Uterus (tissue), 3 donors: ENCODE measurements at regions not wholly inside any gene's neighbourhood (a gene's known extent, or its start where the extent isn't known, plus 50 kb on each side); places are given as distances from the start of the nearest gene placed in this dataset.

Source experiments
- DNase-seq, 2 donors: peaks; one replicate each; pipeline ENCODE4 v3.0.0-alpha.2; 2019 to 2020
- H3K27ac ChIP-seq, 2 donors: fragments of 200-600 bp; sonication (generic); 1 replicate in 1 of 2; 2 replicates in 1 of 2; pipeline ENCODE4 v1.5.1; 2016 to 2018
- H3K27me3 ChIP-seq, 2 donors: fragments of 200-600 bp; sonication (generic); one replicate each; pipeline ENCODE4 v1.5.1; 2018 to 2019; ENCODE audit warnings: control low read depth in 1 of 2
- H3K36me3 ChIP-seq, 2 donors: fragments of 200-600 bp; sonication (generic); one replicate each; pipeline ENCODE4 v1.5.1; 2019; ENCODE audit warnings: control low read depth in 1 of 2
- H3K4me1 ChIP-seq, 2 donors: fragments of 200-600 bp; sonication (generic); one replicate each; pipeline ENCODE4 v1.5.1; 2018 to 2019; ENCODE audit warnings: control low read depth in 1 of 2
- H3K4me3 ChIP-seq, 2 donors: fragments of 200-600 bp; sonication (generic); 1 replicate in 1 of 2; 2 replicates in 1 of 2; pipeline ENCODE4 v1.5.1; 2018 to 2019; ENCODE audit warnings: mild to moderate bottlenecking in 1 of 2
- H3K9me3 ChIP-seq, 2 donors: fragments of 200-600 bp; sonication (generic); one replicate each; pipeline ENCODE4 v1.5.1; 2019; ENCODE audit warnings: control low read depth in 1 of 2
- POLR2A ChIP-seq, 2 donors: fragments of 450-650 bp; IDR thresholded peaks; one replicate each; pipeline ENCODE4 v1.6.1; 2016; ENCODE audit warnings: antibody characterized with exemption in 2 of 2, mild to moderate bottlenecking in 1 of 2, moderate library complexity in 1 of 2
- intact Hi-C: fragments of 100-400 bp; cut with DNase I; formaldehyde crosslinking; loops from one replicate; pipeline ENCODE4 v1.15.1; 2023; ENCODE audit warnings: low total_unique reads
- TF ChIP-seq, protein P1 (sequence below), 4 experiments: fragments of 200-600 bp in 2 of 4; fragments of 450-650 bp in 2 of 4; sonication (generic) in 2 of 4; IDR thresholded peaks; one replicate each; pipeline ENCODE4 v1.5.1; 2016 to 2019; ENCODE audit warnings: antibody characterized with exemption in 4 of 4, mild to moderate bottlenecking in 2 of 4, moderate library complexity in 1 of 4
- donor health status: DM: yes; HTN: yes; CAD: no.

DNA sequence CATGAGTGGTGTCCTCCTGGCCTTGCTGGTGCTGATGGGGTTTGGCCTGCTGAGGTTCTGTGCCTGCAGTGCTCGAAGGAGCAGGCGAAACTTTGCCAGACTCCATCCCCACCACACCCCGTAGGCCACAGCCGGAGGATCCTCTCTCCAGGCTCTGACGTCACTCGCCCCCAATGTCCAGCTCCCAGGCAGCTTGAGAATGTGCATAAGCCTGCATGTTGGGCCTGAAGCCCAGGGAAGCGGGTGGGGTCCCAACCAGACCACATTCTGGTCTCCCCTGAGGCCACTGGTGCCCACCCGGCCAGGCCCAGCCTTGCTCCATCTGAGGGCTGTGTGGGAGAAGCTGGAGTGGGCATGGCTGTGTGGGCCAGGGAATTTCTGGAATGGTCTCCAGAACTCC, 109.8 kb downstream of the ASB7 start:
- no peaks in the 10 kb centered on the region for H3K36me3 ChIP-seq
- TF ChIP-seq POLR2A (IDR thresholded peaks at IDR 0.05) = no peak
- TF ChIP-seq, protein P1, sequence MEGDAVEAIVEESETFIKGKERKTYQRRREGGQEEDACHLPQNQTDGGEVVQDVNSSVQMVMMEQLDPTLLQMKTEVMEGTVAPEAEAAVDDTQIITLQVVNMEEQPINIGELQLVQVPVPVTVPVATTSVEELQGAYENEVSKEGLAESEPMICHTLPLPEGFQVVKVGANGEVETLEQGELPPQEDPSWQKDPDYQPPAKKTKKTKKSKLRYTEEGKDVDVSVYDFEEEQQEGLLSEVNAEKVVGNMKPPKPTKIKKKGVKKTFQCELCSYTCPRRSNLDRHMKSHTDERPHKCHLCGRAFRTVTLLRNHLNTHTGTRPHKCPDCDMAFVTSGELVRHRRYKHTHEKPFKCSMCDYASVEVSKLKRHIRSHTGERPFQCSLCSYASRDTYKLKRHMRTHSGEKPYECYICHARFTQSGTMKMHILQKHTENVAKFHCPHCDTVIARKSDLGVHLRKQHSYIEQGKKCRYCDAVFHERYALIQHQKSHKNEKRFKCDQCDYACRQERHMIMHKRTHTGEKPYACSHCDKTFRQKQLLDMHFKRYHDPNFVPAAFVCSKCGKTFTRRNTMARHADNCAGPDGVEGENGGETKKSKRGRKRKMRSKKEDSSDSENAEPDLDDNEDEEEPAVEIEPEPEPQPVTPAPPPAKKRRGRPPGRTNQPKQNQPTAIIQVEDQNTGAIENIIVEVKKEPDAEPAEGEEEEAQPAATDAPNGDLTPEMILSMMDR (IDR thresholded peaks at IDR 0.05) = no peak
- intact Hi-C loops = no loop called here
- peak; percentile 62 to 75 for DNase-seq
- H3K4me1 ChIP-seq = no peaks in the 10 kb centered on the region
- H3K27me3 ChIP-seq = no peaks in the 10 kb centered on the region
- no peaks in the 10 kb centered on the region for H3K9me3 ChIP-seq
- H3K4me3 ChIP-seq = no peak overlapping the region
- H3K27ac ChIP-seq = peak overlapping the region; percentile 25 to 48

DNA sequence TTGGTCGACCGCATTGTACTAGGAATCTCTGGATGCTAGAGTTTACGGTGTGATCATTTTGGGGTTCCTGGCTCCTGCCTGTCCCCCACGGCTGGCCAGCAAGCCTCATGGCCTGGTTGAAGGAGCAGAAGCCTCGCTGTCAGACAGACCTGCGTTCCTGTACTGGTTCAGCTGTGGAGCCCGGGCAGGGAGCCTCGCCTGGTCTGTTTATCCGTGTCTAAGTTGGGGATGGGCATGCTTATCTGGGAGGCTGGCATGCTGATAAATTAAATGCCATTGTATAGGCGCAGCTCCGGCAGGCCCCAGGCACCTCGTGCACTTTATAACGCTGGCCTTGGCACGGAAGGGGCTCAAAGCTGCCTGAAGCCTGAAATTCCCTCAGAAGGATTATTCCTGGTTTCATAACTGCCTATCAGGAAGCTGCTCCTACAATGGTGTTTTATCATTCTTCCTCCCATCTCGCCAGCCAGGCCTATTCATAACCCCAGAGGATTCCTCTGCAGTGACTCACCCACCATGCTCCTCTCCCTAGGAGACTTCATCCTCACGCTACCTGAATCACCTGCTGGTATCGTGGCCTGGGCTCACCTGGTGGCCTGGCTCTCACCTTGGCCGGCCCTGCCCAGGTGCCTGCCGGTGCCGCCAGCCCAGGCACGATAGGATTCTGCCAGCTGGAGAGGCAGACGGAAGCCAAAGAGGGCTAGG, 110.9 kb downstream of the ASB7 start:
- TF ChIP-seq, protein P1 (IDR thresholded peaks at IDR 0.05) = no peak
- TF ChIP-seq POLR2A (IDR thresholded peaks at IDR 0.05) = no peak
- H3K27ac ChIP-seq = peak overlapping the region in 1 of 2 donors; percentile 48
- H3K4me1 ChIP-seq = no peaks in the 10 kb centered on the region
- intact Hi-C loops = no loop called here
- no peaks in the 10 kb centered on the region for H3K36me3 ChIP-seq
- no peaks in the 10 kb centered on the region for H3K9me3 ChIP-seq
- no peak overlapping the region for H3K4me3 ChIP-seq
- peak; percentile 15 to 27 for DNase-seq
- no peaks in the 10 kb centered on the region for H3K27me3 ChIP-seq

DNA sequence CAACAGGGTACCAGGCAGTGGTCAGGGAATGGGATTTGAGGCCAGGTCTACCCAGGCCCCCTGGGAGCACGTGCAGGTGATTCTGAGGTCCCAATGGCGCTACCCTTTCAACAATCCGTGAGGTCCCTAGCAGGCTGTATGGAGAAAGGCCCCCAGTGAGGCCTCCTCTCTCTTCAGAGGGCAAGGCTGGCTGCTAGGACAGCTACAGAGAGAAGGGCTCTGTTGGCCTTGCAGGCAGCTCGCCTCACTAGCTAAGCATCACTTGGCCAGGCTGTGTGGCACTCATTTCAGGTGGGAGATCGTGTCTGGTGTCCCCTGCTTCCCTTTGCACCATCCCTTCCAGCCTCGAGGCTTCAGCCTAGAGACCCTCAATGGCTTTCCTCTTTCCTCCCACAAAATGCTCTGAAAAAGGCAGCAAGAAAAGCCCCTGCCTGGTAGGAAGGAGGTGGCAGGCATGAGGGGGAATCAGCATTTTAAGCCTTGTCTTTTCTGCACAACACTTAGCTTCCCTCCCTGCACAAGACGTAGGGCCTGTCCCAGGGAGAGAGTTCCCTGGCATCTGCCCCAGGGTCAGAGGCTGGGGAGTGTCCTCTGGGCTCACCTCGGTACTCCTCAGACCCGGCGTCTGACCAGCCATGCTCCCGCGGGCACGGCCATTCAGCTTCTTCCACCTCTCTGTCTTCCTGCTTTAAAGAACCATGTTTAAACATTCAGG, 111.8 kb downstream of the ASB7 start:
- no peak overlapping the region for H3K27ac ChIP-seq

DNA sequence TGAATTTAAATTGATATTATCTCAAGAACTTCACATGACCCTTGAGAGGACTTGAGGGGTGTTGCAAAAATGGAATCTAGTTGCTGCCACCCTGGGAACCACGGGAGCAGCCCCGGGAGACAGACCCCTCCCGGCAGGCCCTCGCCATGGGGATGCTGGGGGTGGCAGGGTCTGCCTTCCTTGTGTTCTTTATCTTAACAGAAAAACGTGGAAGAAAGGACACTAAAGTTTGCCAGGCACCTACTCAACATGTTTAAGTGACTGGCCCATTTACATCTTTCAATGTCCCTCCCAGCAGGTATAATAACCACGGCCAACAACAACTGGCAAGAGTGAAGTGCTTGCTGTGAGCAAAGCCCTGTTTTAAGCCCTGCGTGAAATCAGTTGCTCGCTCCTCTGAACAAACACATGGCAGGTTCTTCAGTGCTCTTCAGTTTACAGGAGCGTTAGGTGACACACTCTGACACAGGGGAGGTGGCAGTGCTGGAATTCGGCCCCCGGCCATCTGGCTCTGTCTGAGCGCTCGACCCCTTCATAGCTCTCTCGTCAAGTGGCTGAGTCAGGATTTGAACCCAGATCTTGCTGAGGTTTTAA, 112.5 kb downstream of the ASB7 start:
- peak; percentile 11 for DNase-seq
- intact Hi-C loops = no loop called here

More for the DNA sequence above, 111.8 kb downstream of the ASB7 start:
- no peak overlapping the region for H3K4me3 ChIP-seq
- H3K4me1 ChIP-seq = no peaks in the 10 kb centered on the region
- TF ChIP-seq, protein P1 (IDR thresholded peaks at IDR 0.05) = no peak
- TF ChIP-seq POLR2A (IDR thresholded peaks at IDR 0.05) = no peak
- no peaks in the 10 kb centered on the region for H3K27me3 ChIP-seq
- intact Hi-C loops = no loop called here
- DNase-seq = peak; percentile 11 to 12
- H3K36me3 ChIP-seq = no peaks in the 10 kb centered on the region
- no peaks in the 10 kb centered on the region for H3K9me3 ChIP-seq

More for the DNA sequence above, 112.5 kb downstream of the ASB7 start:
- no peaks in the 10 kb centered on the region for H3K27me3 ChIP-seq
- H3K4me1 ChIP-seq = no peaks in the 10 kb centered on the region
- no peak overlapping the region for H3K4me3 ChIP-seq
- H3K9me3 ChIP-seq = no peaks in the 10 kb centered on the region
- TF ChIP-seq, protein P1 (IDR thresholded peaks at IDR 0.05) = no peak
- TF ChIP-seq POLR2A (IDR thresholded peaks at IDR 0.05) = no peak
- no peak overlapping the region for H3K27ac ChIP-seq
- no peaks in the 10 kb centered on the region for H3K36me3 ChIP-seq
